OCI-LY3 (cell line): ENCODE measurements at regions not wholly inside any gene's neighbourhood (a gene's known extent, or its start where the extent isn't known, plus 50 kb on each side); places are given as distances from the start of the nearest gene placed in this dataset.

ENCODE experiments used
- EZH2phosphoT487 ChIP-seq: fragments of 200-600 bp; shearing (Covaris generic); IDR thresholded peaks from 2 replicates; pipeline ENCODE4 v1.6.1; 2018; ENCODE audit warnings: antibody characterized with exemption, mixed run types, low read depth
- TF ChIP-seq, protein P1 (sequence below): fragments of 200-600, 300-600 bp; sonication (generic); IDR thresholded peaks from 2 replicates; pipeline ENCODE4 v1.5.1; 2014; ENCODE audit warnings: antibody characterized with exemption, low read length, low read depth

- TF ChIP-seq, protein P1, sequence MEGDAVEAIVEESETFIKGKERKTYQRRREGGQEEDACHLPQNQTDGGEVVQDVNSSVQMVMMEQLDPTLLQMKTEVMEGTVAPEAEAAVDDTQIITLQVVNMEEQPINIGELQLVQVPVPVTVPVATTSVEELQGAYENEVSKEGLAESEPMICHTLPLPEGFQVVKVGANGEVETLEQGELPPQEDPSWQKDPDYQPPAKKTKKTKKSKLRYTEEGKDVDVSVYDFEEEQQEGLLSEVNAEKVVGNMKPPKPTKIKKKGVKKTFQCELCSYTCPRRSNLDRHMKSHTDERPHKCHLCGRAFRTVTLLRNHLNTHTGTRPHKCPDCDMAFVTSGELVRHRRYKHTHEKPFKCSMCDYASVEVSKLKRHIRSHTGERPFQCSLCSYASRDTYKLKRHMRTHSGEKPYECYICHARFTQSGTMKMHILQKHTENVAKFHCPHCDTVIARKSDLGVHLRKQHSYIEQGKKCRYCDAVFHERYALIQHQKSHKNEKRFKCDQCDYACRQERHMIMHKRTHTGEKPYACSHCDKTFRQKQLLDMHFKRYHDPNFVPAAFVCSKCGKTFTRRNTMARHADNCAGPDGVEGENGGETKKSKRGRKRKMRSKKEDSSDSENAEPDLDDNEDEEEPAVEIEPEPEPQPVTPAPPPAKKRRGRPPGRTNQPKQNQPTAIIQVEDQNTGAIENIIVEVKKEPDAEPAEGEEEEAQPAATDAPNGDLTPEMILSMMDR = no peak
- TF ChIP-seq EZH2phosphoT487 = no peak
These were observed 538.9 kb downstream of the LMO4 start for GRCh38 chr1:87867626-87868025.
